H1 (cell line): ENCODE measurements at regions not wholly inside any gene's neighbourhood (a gene's known extent, or its start where the extent isn't known, plus 50 kb on each side); places are given as distances from the start of the nearest gene placed in this dataset.

Source experiments
- CHD1 ChIP-seq: IDR thresholded peaks from 2 replicates; pipeline ENCODE4 v1.6.1; 2012; ENCODE audit warnings: low read depth, low read length, improper control_type of control experiment
- CTCF ChIP-seq, 3 experiments: IDR thresholded peaks; 1 replicate in 2 of 3; 2 replicates in 1 of 3; pipeline versions ENCODE4 v1.5.1 to v1.6.1; 2011; ENCODE audit warnings: low read length in 3 of 3, mild to moderate bottlenecking in 3 of 3, inconsistent platforms in 2 of 3, low read depth in 1 of 3, moderate library complexity in 1 of 3; ENCODE audit not compliant: insufficient read depth in 1 of 3; ENCODE audit errors: control extremely low read depth in 1 of 3
- EGR1 ChIP-seq: IDR thresholded peaks from 2 replicates; pipeline ENCODE4 v1.6.1; 2011; ENCODE audit warnings: low read depth, low read length, borderline replicate concordance
- EZH2 ChIP-seq: fragments of 200-600 bp; sonication (generic); IDR thresholded peaks from 2 replicates; pipeline ENCODE4 v1.7.1; 2012; ENCODE audit warnings: low read depth, mild to moderate bottlenecking, moderate library complexity, low read length, inconsistent platforms; ENCODE audit not compliant: severe bottlenecking
- POLR2A ChIP-seq, 2 experiments: IDR thresholded peaks; 1 replicate in 1 of 2; 2 replicates in 1 of 2; pipeline ENCODE4 v1.6.1; 2011; ENCODE audit warnings: low read depth in 2 of 2, low read length in 2 of 2, mild to moderate bottlenecking in 2 of 2; ENCODE audit errors: control extremely low read depth in 1 of 2
- RFX5 ChIP-seq: IDR thresholded peaks from 2 replicates; pipeline ENCODE4 v1.6.1; 2011; ENCODE audit warnings: low read depth, low read length, improper control_type of control experiment, borderline replicate concordance
- RNF2 ChIP-seq: fragments of 200-900, 300-1000 bp; sonication (generic); IDR thresholded peaks from 2 replicates; pipeline ENCODE4 v1.7.1; 2016; ENCODE audit warnings: borderline replicate concordance, low read depth, mild to moderate bottlenecking, antibody characterized with exemption, low read length; ENCODE audit not compliant: poor library complexity, severe bottlenecking; ENCODE audit errors: missing control alignments
- SIN3A ChIP-seq, 2 experiments: IDR thresholded peaks in 1 of 2; conservative IDR thresholded peaks in 1 of 2; 2 replicates each; pipeline ENCODE4 v1.6.1; 2011 to 2012; ENCODE audit warnings: low read length in 2 of 2, improper control_type of control experiment in 1 of 2, low read depth in 1 of 2, mild to moderate bottlenecking in 1 of 2
- SP4 ChIP-seq: IDR thresholded peaks from 2 replicates; pipeline ENCODE4 v1.6.1; 2012; ENCODE audit warnings: low read length, inconsistent platforms
- USF2 ChIP-seq: IDR thresholded peaks from 2 replicates; pipeline ENCODE4 v1.6.1; 2011; ENCODE audit warnings: low read length, improper control_type of control experiment
- TF ChIP-seq, protein P1 (sequence below): IDR thresholded peaks from 2 replicates; pipeline ENCODE4 v1.6.1; 2012; ENCODE audit warnings: inconsistent platforms

DNA sequence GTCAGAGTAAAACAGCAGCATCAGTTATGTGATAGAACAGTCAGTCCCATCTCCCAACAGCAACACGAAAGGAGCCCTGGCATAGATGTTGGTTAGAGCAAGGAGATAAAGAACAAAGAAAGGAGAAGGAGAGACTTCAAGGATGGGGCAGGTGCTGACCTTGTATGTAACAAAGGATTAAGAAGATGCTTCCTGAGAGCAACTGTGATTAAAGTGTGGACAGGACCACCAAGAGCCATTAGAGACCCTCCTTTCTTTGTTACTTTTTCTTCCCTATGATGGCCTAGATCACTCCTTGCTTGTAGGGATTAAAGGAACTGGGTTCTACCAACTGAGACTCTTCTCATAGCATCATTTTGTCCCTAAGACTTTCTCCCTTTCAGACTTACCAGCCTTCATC lies 75.2 kb upstream of the GPR6 start:
- TF ChIP-seq CTCF (IDR thresholded peaks at IDR 0.05; ENCODE audit: control extremely low read depth in 1 of 3, insufficient read depth in 1 of 3, low read depth in 1 of 3, low read length in 3 of 3) (no peak), EGR1 (no peak), POLR2A (IDR thresholded peaks at IDR 0.05; ENCODE audit: control extremely low read depth in 1 of 2, low read depth in 2 of 2, low read length in 2 of 2) (no peak), RFX5 (no peak), EZH2 (no peak), USF2 (no peak), CHD1 (no peak), SIN3A (conservative IDR thresholded peaks at IDR 0.05 in 1 of 2, IDR thresholded peaks at IDR 0.05 in 1 of 2; ENCODE audit: low read depth in 1 of 2, low read length in 2 of 2) (no peak), RNF2 (no peak), SP4 (no peak)
- TF ChIP-seq, protein P1, sequence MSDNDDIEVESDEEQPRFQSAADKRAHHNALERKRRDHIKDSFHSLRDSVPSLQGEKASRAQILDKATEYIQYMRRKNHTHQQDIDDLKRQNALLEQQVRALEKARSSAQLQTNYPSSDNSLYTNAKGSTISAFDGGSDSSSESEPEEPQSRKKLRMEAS: no peak
